ENCODE measurements at regions not wholly inside any gene's neighbourhood (a gene's known extent, or its start where the extent isn't known, plus 50 kb on each side); places are given as distances from the start of the nearest gene placed in this dataset.

- H3K9me1 ChIP-seq (ENCODE audit: insufficient read depth, low read length), result no peaks in the 10 kb centered on the region
- ATAC-seq (ENCODE audit: low read depth) (no peak), DNase-seq (no peak)
- H3K18ac ChIP-seq (ENCODE audit: low read depth, low read length), result no peak overlapping the region
- no peaks in the 10 kb centered on the region for H4K20me1 ChIP-seq (ENCODE audit: insufficient read depth, low read length)
- no peak overlapping the region for H2BK20ac ChIP-seq (ENCODE audit: low read depth, low read length)
- no peak overlapping the region for H3K9ac ChIP-seq (ENCODE audit: low read depth, low read length)
- no peak overlapping the region for H2AK9ac ChIP-seq (replicated peaks; ENCODE audit: low read depth, low read length, poor library complexity)
- H3K14ac ChIP-seq (replicated peaks; ENCODE audit: low read depth, low read length), result no peak overlapping the region
- H3K9me3 ChIP-seq (ENCODE audit: control insufficient read depth, insufficient read depth, low read length), result peaks cover 34% of the 10 kb centered on the region
- H4K91ac ChIP-seq (ENCODE audit: insufficient read depth, low read depth, low read length), result no peak overlapping the region
- no CpG with 5 or more reads among the region's 3 CpGs for WGBS, 2 experiments (ENCODE audit: extremely low coverage in 2 of 2, insufficient read length in 1 of 2)
- no peak overlapping the region for H2AK5ac ChIP-seq (ENCODE audit: low read depth, low read length)
- intact Hi-C loops (cut with micrococcal nuclease), result no loop called here
- no peaks in the 10 kb centered on the region for H3K36me3 ChIP-seq (ENCODE audit: control insufficient read depth, insufficient read depth, low read length)
- no peaks in the 10 kb centered on the region for H3K4me1 ChIP-seq (ENCODE audit: control insufficient read depth, insufficient read depth, low read length)
- no peak overlapping the region for H2BK120ac ChIP-seq (ENCODE audit: low read depth, low read length)
- no peak for TF ChIP-seq MAFK (IDR thresholded peaks at IDR 0.05; ENCODE audit: low read depth, low read length)
- no peak for TF ChIP-seq ELK1 (IDR thresholded peaks at IDR 0.05; ENCODE audit: borderline replicate concordance, low read depth, low read length)
- TF ChIP-seq SMC3 (IDR thresholded peaks at IDR 0.05; ENCODE audit: low read depth, low read length), result no peak
- no peak for TF ChIP-seq MAZ (IDR thresholded peaks at IDR 0.05; ENCODE audit: borderline replicate concordance, low read depth, low read length)
- TF ChIP-seq RFX5 (IDR thresholded peaks at IDR 0.05; ENCODE audit: low read depth, low read length), result no peak
- no peak for TF ChIP-seq MXI1 (IDR thresholded peaks at IDR 0.05; ENCODE audit: borderline replicate concordance, low read depth, low read length)
- no peak for TF ChIP-seq BHLHE40 (IDR thresholded peaks at IDR 0.05; ENCODE audit: low read depth, low read length)
- TF ChIP-seq RCOR1 (IDR thresholded peaks at IDR 0.05; ENCODE audit: insufficient replicate concordance, low read length), result no peak
- TF ChIP-seq USF2 (IDR thresholded peaks at IDR 0.05; ENCODE audit: low read depth, low read length), result no peak
- TF ChIP-seq POLR2A (IDR thresholded peaks at IDR 0.05; ENCODE audit: low read depth, low read length), result no peak
- no peak for TF ChIP-seq CTCF (conservative IDR thresholded peaks at IDR 0.05; ENCODE audit: low read depth, low read length)
- no peak for TF ChIP-seq CEBPB (IDR thresholded peaks at IDR 0.05; ENCODE audit: low read depth, low read length)
- H3K23ac ChIP-seq (ENCODE audit: low read depth, low read length), result no peak overlapping the region
- POLR2A ChIA-PET (ENCODE audit: unreplicated experiment), result no interaction called here
- H2BK5ac ChIP-seq (ENCODE audit: low read depth, low read length, poor library complexity, severe bottlenecking), result no peak overlapping the region
- no peak overlapping the region for H4K5ac ChIP-seq (ENCODE audit: low read depth, low read length)
- no peaks in the 10 kb centered on the region for H3K27me3 ChIP-seq (ENCODE audit: control insufficient read depth, insufficient read depth, low read length)
- H3K56ac ChIP-seq (ENCODE audit: extremely low read depth, insufficient read depth, low read length), result no peak overlapping the region
- H2BK15ac ChIP-seq (ENCODE audit: low read depth, low read length), result no peak overlapping the region
- H3K4ac ChIP-seq (ENCODE audit: low read depth, low read length), result no peak overlapping the region
- H3K27ac ChIP-seq (ENCODE audit: insufficient read depth, low read length), result no peak overlapping the region
- in situ Hi-C loops (cut with MboI; ENCODE audit: low sequenced_read_pairs), result no loop called here
- dilution Hi-C loops (cut with HindIII; ENCODE audit: low sequenced_read_pairs, unreplicated experiment), result no loop called here
- H3K4me2 ChIP-seq (ENCODE audit: low read depth, low read length), result no peak overlapping the region
- H2AFZ ChIP-seq (replicated peaks; ENCODE audit: low read length, poor library complexity), result no peak overlapping the region
- BruUV-seq (replicated peaks), result no TSS peak
- H4K8ac ChIP-seq (ENCODE audit: low read depth in 2 of 2, low read length in 2 of 2), result no peak overlapping the region
- CTCF ChIA-PET, result no interaction called here
- H3K4me3 ChIP-seq (ENCODE audit: insufficient read depth, low read depth, low read length), result no peak overlapping the region
- no peaks in the 10 kb centered on the region for H3K79me1 ChIP-seq (ENCODE audit: low read depth in 1 of 2, low read length in 2 of 2)
Measured at GRCh38 chr22:48926136-48926535, 901.5 kb downstream of the BRD1 start.

All from IMR-90 (cell line).